ENCODE measurements at regions not wholly inside any gene's neighbourhood (a gene's known extent, or its start where the extent isn't known, plus 50 kb on each side); places are given as distances from the start of the nearest gene placed in this dataset.

DNA sequence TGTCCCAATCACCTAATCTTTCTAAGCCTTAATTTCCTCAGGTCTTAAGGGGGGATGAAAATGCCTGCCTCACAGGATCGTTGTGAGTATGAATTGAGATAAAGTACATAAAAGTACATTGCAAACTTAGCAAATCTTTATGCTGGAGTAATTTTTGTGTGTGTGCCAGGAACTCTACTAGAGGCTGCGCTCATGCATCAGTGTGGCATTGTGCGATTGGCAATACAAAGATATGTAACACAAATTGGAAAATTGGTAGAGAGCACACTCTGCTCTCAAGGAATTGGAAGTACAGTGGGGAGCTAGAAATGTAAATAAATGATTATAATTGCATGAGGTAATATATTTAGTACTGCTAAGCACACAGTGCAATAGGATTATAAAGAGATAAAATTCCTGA lies 398.3 kb downstream of the DUSP10 start:
- no peak overlapping the region for H2AFZ ChIP-seq (ENCODE audit: insufficient read depth, low read depth, low read length, poor library complexity, severe bottlenecking)
- H4K20me1 ChIP-seq (ENCODE audit: insufficient read depth, low read length): no peaks in the 10 kb centered on the region
- Mint-ChIP-seq H3K4me1 (no peaks in the 10 kb centered on the region), H3K4me3 (no peak overlapping the region), H3K27ac (no peak overlapping the region), H3K9me3 (peaks cover 0 to 3% (median 2%) of the 10 kb centered on the region in 7 donors), H3K27me3 (ENCODE audit: low read depth in 3 of 3) (peaks cover 0 to 3% (median 0%) of the 10 kb centered on the region in 3 donors), H3K36me3 (no peaks in the 10 kb centered on the region)
- H3K4me3 ChIP-seq (replicated peaks in 1 of 3; ENCODE audit: low read depth in 2 of 3, low read length in 3 of 3): no peak overlapping the region
- no peaks in the 10 kb centered on the region for H3K4me1 ChIP-seq (ENCODE audit: control insufficient read depth in 1 of 2, insufficient read depth in 2 of 2, low read length in 2 of 2)
- H3K36me3 ChIP-seq (replicated peaks in 1 of 2; ENCODE audit: control insufficient read depth in 1 of 2, insufficient read depth in 2 of 2, low read length in 2 of 2): no peaks in the 10 kb centered on the region
- no peaks in the 10 kb centered on the region for H3K27me3 ChIP-seq (ENCODE audit: control insufficient read depth in 2 of 2, insufficient read depth in 2 of 2, low read length in 2 of 2)
- intact Hi-C loops (cut with micrococcal nuclease): no loop called here
- H3K4me2 ChIP-seq (replicated peaks; ENCODE audit: extremely low read depth, low read length, poor library complexity, severe bottlenecking): no peak overlapping the region
- TF ChIP-seq, protein P1, sequence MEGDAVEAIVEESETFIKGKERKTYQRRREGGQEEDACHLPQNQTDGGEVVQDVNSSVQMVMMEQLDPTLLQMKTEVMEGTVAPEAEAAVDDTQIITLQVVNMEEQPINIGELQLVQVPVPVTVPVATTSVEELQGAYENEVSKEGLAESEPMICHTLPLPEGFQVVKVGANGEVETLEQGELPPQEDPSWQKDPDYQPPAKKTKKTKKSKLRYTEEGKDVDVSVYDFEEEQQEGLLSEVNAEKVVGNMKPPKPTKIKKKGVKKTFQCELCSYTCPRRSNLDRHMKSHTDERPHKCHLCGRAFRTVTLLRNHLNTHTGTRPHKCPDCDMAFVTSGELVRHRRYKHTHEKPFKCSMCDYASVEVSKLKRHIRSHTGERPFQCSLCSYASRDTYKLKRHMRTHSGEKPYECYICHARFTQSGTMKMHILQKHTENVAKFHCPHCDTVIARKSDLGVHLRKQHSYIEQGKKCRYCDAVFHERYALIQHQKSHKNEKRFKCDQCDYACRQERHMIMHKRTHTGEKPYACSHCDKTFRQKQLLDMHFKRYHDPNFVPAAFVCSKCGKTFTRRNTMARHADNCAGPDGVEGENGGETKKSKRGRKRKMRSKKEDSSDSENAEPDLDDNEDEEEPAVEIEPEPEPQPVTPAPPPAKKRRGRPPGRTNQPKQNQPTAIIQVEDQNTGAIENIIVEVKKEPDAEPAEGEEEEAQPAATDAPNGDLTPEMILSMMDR (IDR thresholded peaks at IDR 0.05): no peak
- WGBS (ENCODE audit: insufficient coverage): 100% methylated on average over 2 of the region's 3 CpGs
- no peak overlapping the region for H3K27ac ChIP-seq (ENCODE audit: low read depth in 1 of 2, low read length in 2 of 2)
- H3K79me2 ChIP-seq (ENCODE audit: insufficient read depth, low read length): no peaks in the 10 kb centered on the region
- no peaks in the 10 kb centered on the region for H3K9me3 ChIP-seq (replicated peaks in 1 of 2; ENCODE audit: control insufficient read depth in 1 of 2, insufficient read depth in 1 of 2, low read length in 2 of 2)
- H3K9ac ChIP-seq (ENCODE audit: insufficient read depth, low read length, poor library complexity, severe bottlenecking): no peak overlapping the region
- no peak for DNase-seq

DNA sequence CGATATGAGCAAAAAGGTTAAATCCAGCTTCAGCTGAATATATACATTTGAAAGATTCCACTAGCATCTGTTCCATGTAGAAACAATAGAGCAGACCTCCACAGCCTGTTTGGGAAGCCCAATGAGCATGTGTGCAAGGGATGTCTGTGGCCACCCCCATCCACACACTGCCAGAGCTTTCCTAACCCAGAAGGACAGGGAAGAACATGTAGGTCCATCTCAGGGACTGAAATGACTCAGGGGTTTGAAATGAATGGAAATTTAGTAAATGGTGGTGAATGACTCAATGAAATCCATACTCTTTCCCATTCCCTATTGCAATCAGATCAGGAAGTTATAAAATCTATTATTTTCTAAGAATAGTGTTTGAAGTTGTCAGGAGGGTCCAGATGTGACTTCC lies 397.2 kb downstream of the DUSP10 start:
- WGBS (ENCODE audit: insufficient coverage): no CpG with 5 or more reads among the region's 1 CpG
- no peak overlapping the region for H3K4me3 Mint-ChIP-seq

More for the DNA sequence above, 397.2 kb downstream of the DUSP10 start:
- peaks cover 0 to 3% (median 2%) of the 10 kb centered on the region in 7 donors for H3K9me3 Mint-ChIP-seq
- Histone ChIP-seq H3K79me2 (ENCODE audit: insufficient read depth, low read length) (no peaks in the 10 kb centered on the region), H3K36me3 (replicated peaks in 1 of 2; ENCODE audit: control insufficient read depth in 1 of 2, insufficient read depth in 2 of 2, low read length in 2 of 2) (no peaks in the 10 kb centered on the region), H3K27me3 (ENCODE audit: control insufficient read depth in 2 of 2, insufficient read depth in 2 of 2, low read length in 2 of 2) (no peaks in the 10 kb centered on the region), H3K4me3 (replicated peaks in 1 of 3; ENCODE audit: low read depth in 2 of 3, low read length in 3 of 3) (no peak overlapping the region), H3K4me2 (replicated peaks; ENCODE audit: extremely low read depth, low read length, poor library complexity, severe bottlenecking) (no peak overlapping the region), H3K4me1 (ENCODE audit: control insufficient read depth in 1 of 2, insufficient read depth in 2 of 2, low read length in 2 of 2) (no peaks in the 10 kb centered on the region), H3K9ac (ENCODE audit: insufficient read depth, low read length, poor library complexity, severe bottlenecking) (no peak overlapping the region), H3K9me3 (replicated peaks in 1 of 2; ENCODE audit: control insufficient read depth in 1 of 2, insufficient read depth in 1 of 2, low read length in 2 of 2) (no peaks in the 10 kb centered on the region), H2AFZ (ENCODE audit: insufficient read depth, low read depth, low read length, poor library complexity, severe bottlenecking) (no peak overlapping the region), H4K20me1 (ENCODE audit: insufficient read depth, low read length) (no peaks in the 10 kb centered on the region), H3K27ac (ENCODE audit: low read depth in 1 of 2, low read length in 2 of 2) (no peak overlapping the region)
- H3K27me3 Mint-ChIP-seq (ENCODE audit: low read depth in 3 of 3): peaks cover 0 to 1% (median 0%) of the 10 kb centered on the region in 3 donors
- no peak overlapping the region for H3K27ac Mint-ChIP-seq
- no peaks in the 10 kb centered on the region for H3K4me1 Mint-ChIP-seq
- TF ChIP-seq, protein P1 (IDR thresholded peaks at IDR 0.05): no peak
- no peak for DNase-seq
- H3K36me3 Mint-ChIP-seq: no peaks in the 10 kb centered on the region
- intact Hi-C loops (cut with micrococcal nuclease): no loop called here

Data from CD14-positive monocyte (primary cell).